ENCODE measurements at regions not wholly inside any gene's neighbourhood (a gene's known extent, or its start where the extent isn't known, plus 50 kb on each side); places are given as distances from the start of the nearest gene placed in this dataset.
"Not testable (repeated sequence)": the region's sequence is repeated elsewhere in the genome, so short reads cannot be mapped to it uniquely, and the experiment has no call there.

DNA sequence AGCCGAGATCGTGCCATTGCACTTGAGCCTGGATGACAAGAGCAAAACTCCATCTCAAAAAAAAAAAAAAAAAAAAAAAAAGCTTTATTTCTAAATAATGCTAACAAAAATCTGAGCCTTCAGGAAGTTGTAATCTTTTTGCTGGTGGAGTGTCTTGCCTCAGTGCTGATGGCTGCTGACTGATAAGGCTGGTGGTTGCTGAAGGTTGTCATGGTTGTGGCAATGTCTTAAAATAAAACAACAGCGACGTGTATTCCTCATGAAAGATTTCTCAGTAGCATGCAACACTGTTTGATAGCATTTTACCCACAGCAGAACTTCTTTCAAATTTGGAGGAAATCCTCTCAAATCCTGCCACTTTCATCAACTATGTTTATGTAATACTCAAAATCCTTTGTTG, 77.4 kb upstream of the PTPRG start:
- DNase-seq (ENCODE audit: low read depth), result no peak
- TF ChIP-seq CTCF (conservative IDR thresholded peaks at IDR 0.05; ENCODE audit: control insufficient read depth, insufficient read depth, low read depth, low read length), result no peak
- H3K4me3 ChIP-seq (ENCODE audit: control insufficient read depth, low read depth, low read length), result no peak overlapping the region

GRCh38 chr3:61493339-61493738, 68.0 kb upstream of the PTPRG start:
- DNase-seq (ENCODE audit: low read depth), result peak; percentile 3
- no peak overlapping the region for H3K4me3 ChIP-seq (ENCODE audit: control insufficient read depth, low read depth, low read length)
- no peak for TF ChIP-seq CTCF (conservative IDR thresholded peaks at IDR 0.05; ENCODE audit: control insufficient read depth, insufficient read depth, low read depth, low read length)

- H3K4me3 ChIP-seq (ENCODE audit: control insufficient read depth, low read depth, low read length); DNase-seq (ENCODE audit: low read depth): not testable (repeated sequence)
Observed at GRCh38 chr3:61494309-61494708, 67.1 kb upstream of the PTPRG start.

DNA sequence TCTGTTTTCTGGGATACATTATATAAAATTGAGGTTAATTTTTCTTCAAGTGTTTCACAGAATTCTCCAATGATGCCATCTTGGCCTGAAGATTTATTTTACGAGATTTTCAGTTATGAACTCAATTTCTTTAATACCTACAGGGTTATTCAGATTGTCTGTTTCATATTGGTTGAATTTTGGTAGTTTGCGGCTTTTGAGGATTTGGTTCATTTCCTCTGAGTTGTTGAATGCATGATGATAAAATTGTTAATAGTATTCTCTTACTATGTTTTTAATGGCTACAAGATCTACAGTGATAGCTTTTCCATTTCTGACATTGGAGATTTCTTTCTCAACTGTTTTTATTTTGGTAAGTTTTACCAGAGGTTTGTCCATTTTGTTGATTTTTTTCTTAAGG, 63.9 kb upstream of the PTPRG start:
- no peak for TF ChIP-seq CTCF (conservative IDR thresholded peaks at IDR 0.05; ENCODE audit: control insufficient read depth, insufficient read depth, low read depth, low read length)
- H3K4me3 ChIP-seq (ENCODE audit: control insufficient read depth, low read depth, low read length), result no peak overlapping the region
- no peak for DNase-seq (ENCODE audit: low read depth)

- H3K4me3 ChIP-seq (ENCODE audit: control insufficient read depth, low read depth, low read length), result no peak overlapping the region
- TF ChIP-seq CTCF (conservative IDR thresholded peaks at IDR 0.05; ENCODE audit: control insufficient read depth, insufficient read depth, low read depth, low read length), result no peak
- no peak for DNase-seq (ENCODE audit: low read depth)
Observed at GRCh38 chr3:61505197-61505596, 56.2 kb upstream of the PTPRG start.

GRCh38 chr3:61507946-61508345, 53.4 kb upstream of the PTPRG start:
- DNase-seq (ENCODE audit: low read depth), result no peak
- TF ChIP-seq CTCF (conservative IDR thresholded peaks at IDR 0.05; ENCODE audit: control insufficient read depth, insufficient read depth, low read depth, low read length), result no peak
- H3K4me3 ChIP-seq (ENCODE audit: control insufficient read depth, low read depth, low read length), result no peak overlapping the region

Data from fibroblast of mammary gland (primary cell).